Esophagus muscularis mucosa (tissue), 4 donors: ENCODE measurements at regions not wholly inside any gene's neighbourhood (a gene's known extent, or its start where the extent isn't known, plus 50 kb on each side); places are given as distances from the start of the nearest gene placed in this dataset.

ENCODE experiments used
- DNase-seq: peaks from one replicate; pipeline ENCODE4 v3.0.0-alpha.2; 2017; ENCODE audit errors: extremely low spot score
- H3K27ac ChIP-seq, 4 donors: fragments of 200-600 bp; sonication (generic); replicated peaks in 1 of 4; 1 replicate in 3 of 4; 2 replicates in 1 of 4; pipeline ENCODE4 v1.5.1; 2016 to 2019; ENCODE audit warnings: mild to moderate bottlenecking in 1 of 4
- H3K27me3 ChIP-seq, 4 donors: fragments of 200-600 bp; sonication (generic); one replicate each; pipeline versions ENCODE4 v1.5.1 to v1.6.0; 2016 to 2019
- H3K36me3 ChIP-seq, 4 donors: fragments of 200-600 bp; sonication (generic); one replicate each; pipeline ENCODE4 v1.5.1; 2016 to 2019
- H3K4me1 ChIP-seq, 4 donors: fragments of 200-600 bp; sonication (generic); one replicate each; pipeline ENCODE4 v1.5.1; 2016 to 2019
- H3K4me3 ChIP-seq, 4 donors: fragments of 200-600 bp; sonication (generic); 1 replicate in 2 of 4; 2 replicates in 2 of 4; pipeline ENCODE4 v1.5.1; 2016 to 2019; ENCODE audit warnings: mild to moderate bottlenecking in 4 of 4, moderate library complexity in 1 of 4
- H3K9me3 ChIP-seq, 4 donors: fragments of 200-600 bp; sonication (generic); 1 replicate in 3 of 4; 2 replicates in 1 of 4; pipeline ENCODE4 v1.5.1; 2016 to 2019
- CTCF ChIP-seq, 3 experiments: fragments of 200-600 bp in 2 of 3; fragments of 450-650 bp in 1 of 3; sonication (generic) in 2 of 3; IDR thresholded peaks; one replicate each; pipeline ENCODE4 v1.5.1; 2017 to 2019; ENCODE audit warnings: antibody characterized with exemption in 3 of 3, mild to moderate bottlenecking in 2 of 3, moderate library complexity in 1 of 3
- EP300 ChIP-seq: sonication (generic); formaldehyde crosslinking; IDR thresholded peaks from one replicate; pipeline ENCODE4 v1.6.1; 2017; ENCODE audit warnings: antibody characterized with exemption
- POLR2A ChIP-seq: fragments of 450-650 bp; IDR thresholded peaks from one replicate; pipeline ENCODE4 v1.6.1; 2017; ENCODE audit warnings: antibody characterized with exemption, moderate library complexity, mild to moderate bottlenecking, low read depth
- POLR2AphosphoS5 ChIP-seq, 2 donors: sonication (generic); formaldehyde crosslinking; IDR thresholded peaks; one replicate each; pipeline ENCODE4 v1.6.1; 2017; ENCODE audit warnings: antibody characterized with exemption in 2 of 2
- WGBS: methylation state at CpG from one replicate; pipeline ENCODE4 v1.1.5; 2018; 5-methylcytosine and 5-hydroxymethylcytosine counted together
- intact Hi-C: fragments of 100-400 bp; cut with DNase I; formaldehyde crosslinking; loops from one replicate; pipeline ENCODE4 v1.15.1; 2023

- intact Hi-C loops, result no loop called here
- TF ChIP-seq CTCF (IDR thresholded peaks at IDR 0.05), result no peak
- no peak for TF ChIP-seq POLR2A
- no peak for TF ChIP-seq POLR2AphosphoS5 (IDR thresholded peaks at IDR 0.05)
- no peak for TF ChIP-seq EP300
- 89% methylated on average over 7 of the region's 7 CpGs for WGBS
- H3K36me3 ChIP-seq, result no peaks in the 10 kb centered on the region
- H3K4me1 ChIP-seq, result no peaks in the 10 kb centered on the region
- H3K9me3 ChIP-seq, result no peaks in the 10 kb centered on the region
- DNase-seq, result no peak
- no peak overlapping the region for H3K4me3 ChIP-seq
- no peak overlapping the region for H3K27ac ChIP-seq
- H3K27me3 ChIP-seq, result no peaks in the 10 kb centered on the region
Measured at GRCh38 chr3:18016366-18016765, 273.9 kb upstream of the TBC1D5 start.

- no peaks in the 10 kb centered on the region for H3K27me3 ChIP-seq
- intact Hi-C loops, result no loop called here
- H3K4me1 ChIP-seq, result no peaks in the 10 kb centered on the region
- no peak overlapping the region for H3K4me3 ChIP-seq
- 83% methylated on average over 4 of the region's 4 CpGs for WGBS
- TF ChIP-seq POLR2AphosphoS5 (IDR thresholded peaks at IDR 0.05) (no peak), POLR2A (no peak), CTCF (IDR thresholded peaks at IDR 0.05) (no peak), EP300 (no peak)
- no peak for DNase-seq
- no peak overlapping the region for H3K27ac ChIP-seq
- no peaks in the 10 kb centered on the region for H3K9me3 ChIP-seq
- H3K36me3 ChIP-seq, result no peaks in the 10 kb centered on the region
Measured at GRCh38 chr3:18012933-18013332, 270.5 kb upstream of the TBC1D5 start.

GRCh38 chr3:18012436-18012835, 270.0 kb upstream of the TBC1D5 start:
- no peak for TF ChIP-seq EP300
- no peak for TF ChIP-seq POLR2AphosphoS5 (IDR thresholded peaks at IDR 0.05)
- Histone ChIP-seq H3K9me3 (no peaks in the 10 kb centered on the region), H3K27me3 (no peaks in the 10 kb centered on the region), H3K4me3 (no peak overlapping the region), H3K27ac (no peak overlapping the region), H3K36me3 (no peaks in the 10 kb centered on the region), H3K4me1 (no peaks in the 10 kb centered on the region)
- 71% methylated on average over 2 of the region's 2 CpGs for WGBS
- intact Hi-C loops, result no loop called here
- no peak for DNase-seq

- no peak for TF ChIP-seq POLR2A
- no peak for TF ChIP-seq CTCF (IDR thresholded peaks at IDR 0.05)
- TF ChIP-seq EP300, result no peak
- TF ChIP-seq POLR2AphosphoS5 (IDR thresholded peaks at IDR 0.05), result no peak
- no peaks in the 10 kb centered on the region for H3K9me3 ChIP-seq
- H3K27ac ChIP-seq, result no peak overlapping the region
- no peak overlapping the region for H3K4me3 ChIP-seq
- WGBS, result 95% methylated on average over 3 of the region's 3 CpGs
- DNase-seq, result no peak
- no peaks in the 10 kb centered on the region for H3K36me3 ChIP-seq
- intact Hi-C loops, result no loop called here
- H3K27me3 ChIP-seq, result no peaks in the 10 kb centered on the region
- no peaks in the 10 kb centered on the region for H3K4me1 ChIP-seq
Measured at GRCh38 chr3:18011387-18011786, 269.0 kb upstream of the TBC1D5 start.

GRCh38 chr3:18010001-18010400, 267.6 kb upstream of the TBC1D5 start:
- Histone ChIP-seq H3K4me3 (no peak overlapping the region), H3K27ac (no peak overlapping the region), H3K36me3 (no peaks in the 10 kb centered on the region), H3K4me1 (no peaks in the 10 kb centered on the region), H3K9me3 (no peaks in the 10 kb centered on the region), H3K27me3 (no peaks in the 10 kb centered on the region)
- DNase-seq, result no peak
- TF ChIP-seq EP300 (no peak), POLR2A (no peak), POLR2AphosphoS5 (IDR thresholded peaks at IDR 0.05) (no peak), CTCF (IDR thresholded peaks at IDR 0.05) (no peak)
- 87% methylated on average over 4 of the region's 4 CpGs for WGBS
- intact Hi-C loops, result no loop called here
